ENCODE measurements at regions not wholly inside any gene's neighbourhood (a gene's known extent, or its start where the extent isn't known, plus 50 kb on each side); places are given as distances from the start of the nearest gene placed in this dataset.

- no peak for DNase-seq (ENCODE audit: low read depth)
Measured at GRCh38 chr22:49437356-49437755, 390.3 kb downstream of the BRD1 start.

- no peak for DNase-seq (ENCODE audit: low read depth)
Measured at GRCh38 chr22:49436056-49436455, 391.6 kb downstream of the BRD1 start.

GRCh38 chr22:49435596-49435995 is 392.1 kb downstream of the BRD1 start:
- no peak for DNase-seq (ENCODE audit: low read depth)

GRCh38 chr22:49433717-49434611 is 393.7 kb downstream of the BRD1 start:
- no peak for DNase-seq (ENCODE audit: low read depth)

GRCh38 chr22:49432897-49433443 is 394.7 kb downstream of the BRD1 start:
- no peak for DNase-seq (ENCODE audit: low read depth)

- DNase-seq (ENCODE audit: low read depth) = no peak
Measured at GRCh38 chr22:49432211-49432896, 395.3 kb downstream of the BRD1 start.

GRCh38 chr22:49431551-49431950 is 396.1 kb downstream of the BRD1 start:
- DNase-seq (ENCODE audit: low read depth) = no peak

GRCh38 chr22:49429066-49429465 is 398.6 kb downstream of the BRD1 start:
- DNase-seq (ENCODE audit: low read depth) = no peak

GRCh38 chr22:49427941-49428340 is 399.7 kb downstream of the BRD1 start:
- no peak for DNase-seq (ENCODE audit: low read depth)

- DNase-seq (ENCODE audit: low read depth) = no peak
Measured at GRCh38 chr22:49427341-49427740, 400.3 kb downstream of the BRD1 start.

- DNase-seq (ENCODE audit: low read depth) = no peak
Measured at GRCh38 chr22:49426618-49427266, 400.9 kb downstream of the BRD1 start.

- DNase-seq (ENCODE audit: low read depth) = no peak
Measured at GRCh38 chr22:49426098-49426497, 401.6 kb downstream of the BRD1 start.

- no peak for DNase-seq (ENCODE audit: low read depth)
Measured at GRCh38 chr22:49425356-49425755, 402.3 kb downstream of the BRD1 start.

- DNase-seq (ENCODE audit: low read depth) = no peak
Measured at GRCh38 chr22:49424893-49425270, 402.8 kb downstream of the BRD1 start.

- DNase-seq (ENCODE audit: low read depth) = no peak
Measured at GRCh38 chr22:49423125-49423650, 404.5 kb downstream of the BRD1 start.

- DNase-seq (ENCODE audit: low read depth) = no peak
Measured at GRCh38 chr22:49422701-49423100, 405.0 kb downstream of the BRD1 start.

- no peak for DNase-seq (ENCODE audit: low read depth)
Measured at GRCh38 chr22:49420651-49421050, 407.0 kb downstream of the BRD1 start.

- no peak for DNase-seq (ENCODE audit: low read depth)
Measured at GRCh38 chr22:49419661-49420060, 408.0 kb downstream of the BRD1 start.

- no peak for DNase-seq (ENCODE audit: low read depth)
Measured at GRCh38 chr22:49418943-49419342, 408.7 kb downstream of the BRD1 start.

- DNase-seq (ENCODE audit: low read depth) = no peak
Measured at GRCh38 chr22:49418341-49418894, 409.3 kb downstream of the BRD1 start.

GRCh38 chr22:49417833-49418232 is 409.8 kb downstream of the BRD1 start:
- no peak for DNase-seq (ENCODE audit: low read depth)

- DNase-seq (ENCODE audit: low read depth) = no peak
Measured at GRCh38 chr22:49417326-49417725, 410.3 kb downstream of the BRD1 start.
